Nephron progenitor cell (in vitro differentiated cells): ENCODE measurements at regions not wholly inside any gene's neighbourhood (a gene's known extent, or its start where the extent isn't known, plus 50 kb on each side); places are given as distances from the start of the nearest gene placed in this dataset.

Experiments used
- DNase-seq: peaks from one replicate; pipeline ENCODE4 v3.0.0; 2021
- H3K27ac Mint-ChIP-seq: 2 replicates; pipeline ENCODE4 v1.8.0; 2021; ENCODE audit warnings: mild to moderate bottlenecking, moderate library complexity, mixed read lengths
- H3K27me3 Mint-ChIP-seq: 2 replicates; pipeline ENCODE4 v1.8.0; 2021; ENCODE audit warnings: mild to moderate bottlenecking, low read depth, mixed read lengths; ENCODE audit not compliant: poor library complexity
- H3K36me3 Mint-ChIP-seq: 2 replicates; pipeline ENCODE4 v1.8.0; 2021; ENCODE audit warnings: low read depth, mixed read lengths
- H3K4me1 Mint-ChIP-seq: 2 replicates; pipeline ENCODE4 v1.8.0; 2021; ENCODE audit warnings: mixed read lengths
- H3K4me3 Mint-ChIP-seq: 2 replicates; pipeline ENCODE4 v1.8.0; 2021; ENCODE audit warnings: mild to moderate bottlenecking, moderate library complexity, mixed read lengths
- H3K9me3 Mint-ChIP-seq: 2 replicates; pipeline ENCODE4 v1.8.0; 2021; ENCODE audit warnings: mild to moderate bottlenecking, moderate library complexity, mixed read lengths
- TF ChIP-seq, protein P1 (sequence below): fragments of 200-600 bp; sonication (generic); IDR thresholded peaks from 2 replicates; pipeline ENCODE4 v1.5.0; 2021; ENCODE audit warnings: antibody characterized with exemption

DNA sequence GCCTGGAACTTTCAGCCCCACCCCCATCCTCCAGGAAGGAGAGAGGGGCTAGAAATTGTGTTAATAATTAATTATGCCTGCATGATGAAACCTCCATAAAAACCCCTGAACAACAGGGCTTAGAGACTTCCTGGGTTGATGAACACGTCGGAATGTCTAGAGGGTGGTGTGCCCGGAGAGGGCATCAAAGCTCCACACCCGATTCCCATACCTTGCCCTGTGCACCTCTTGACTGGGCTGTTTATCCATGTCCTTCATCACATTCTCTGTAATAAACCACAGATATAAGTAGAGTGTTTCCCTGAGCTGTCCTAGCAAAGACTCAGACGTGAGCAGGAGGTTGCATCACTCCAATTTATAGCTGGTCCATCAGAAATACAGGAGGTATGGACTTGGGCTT, 624.0 kb downstream of the NPHP4 start:
- TF ChIP-seq, protein P1, sequence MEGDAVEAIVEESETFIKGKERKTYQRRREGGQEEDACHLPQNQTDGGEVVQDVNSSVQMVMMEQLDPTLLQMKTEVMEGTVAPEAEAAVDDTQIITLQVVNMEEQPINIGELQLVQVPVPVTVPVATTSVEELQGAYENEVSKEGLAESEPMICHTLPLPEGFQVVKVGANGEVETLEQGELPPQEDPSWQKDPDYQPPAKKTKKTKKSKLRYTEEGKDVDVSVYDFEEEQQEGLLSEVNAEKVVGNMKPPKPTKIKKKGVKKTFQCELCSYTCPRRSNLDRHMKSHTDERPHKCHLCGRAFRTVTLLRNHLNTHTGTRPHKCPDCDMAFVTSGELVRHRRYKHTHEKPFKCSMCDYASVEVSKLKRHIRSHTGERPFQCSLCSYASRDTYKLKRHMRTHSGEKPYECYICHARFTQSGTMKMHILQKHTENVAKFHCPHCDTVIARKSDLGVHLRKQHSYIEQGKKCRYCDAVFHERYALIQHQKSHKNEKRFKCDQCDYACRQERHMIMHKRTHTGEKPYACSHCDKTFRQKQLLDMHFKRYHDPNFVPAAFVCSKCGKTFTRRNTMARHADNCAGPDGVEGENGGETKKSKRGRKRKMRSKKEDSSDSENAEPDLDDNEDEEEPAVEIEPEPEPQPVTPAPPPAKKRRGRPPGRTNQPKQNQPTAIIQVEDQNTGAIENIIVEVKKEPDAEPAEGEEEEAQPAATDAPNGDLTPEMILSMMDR = no peak
- H3K36me3 Mint-ChIP-seq = no peaks in the 10 kb centered on the region
- no peak for DNase-seq
- H3K27ac Mint-ChIP-seq = no peak overlapping the region
- H3K27me3 Mint-ChIP-seq = peaks cover 25% of the 10 kb centered on the region
- peaks cover 13% of the 10 kb centered on the region for H3K9me3 Mint-ChIP-seq
- H3K4me1 Mint-ChIP-seq = no peaks in the 10 kb centered on the region
- H3K4me3 Mint-ChIP-seq = no peak overlapping the region

- Mint-ChIP-seq H3K27me3 (peaks cover 27% of the 10 kb centered on the region), H3K4me3 (no peak overlapping the region), H3K36me3 (no peaks in the 10 kb centered on the region), H3K4me1 (no peaks in the 10 kb centered on the region), H3K27ac (no peak overlapping the region), H3K9me3 (peaks cover 6% of the 10 kb centered on the region)
- no peak for DNase-seq
- TF ChIP-seq, protein P1 = no peak
Observed at GRCh38 chr1:5367306-5367705, 624.9 kb downstream of the NPHP4 start.

DNA sequence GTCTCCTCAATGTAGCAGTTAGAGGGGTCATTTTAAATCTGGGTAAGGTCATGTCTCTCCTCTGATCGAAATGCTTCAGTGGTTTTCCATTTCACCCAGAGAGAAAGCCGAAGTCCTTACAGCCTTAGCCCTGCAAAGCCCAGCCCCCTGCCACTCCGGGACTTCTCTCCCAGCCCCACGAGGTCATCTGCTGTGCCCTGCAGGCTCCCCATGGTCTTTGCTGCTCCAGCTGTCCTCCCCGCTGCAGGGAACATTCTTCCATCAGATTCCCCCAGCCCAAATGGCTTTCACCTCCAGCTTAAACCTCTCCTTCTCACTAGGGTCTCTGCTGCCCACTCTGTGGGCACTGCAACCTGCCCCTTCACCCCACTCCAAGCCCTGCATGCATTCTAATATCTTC, 626.5 kb downstream of the NPHP4 start:
- DNase-seq = no peak
- TF ChIP-seq, protein P1 = no peak
- H3K27ac Mint-ChIP-seq = peak overlapping the region; percentile 64
- H3K27me3 Mint-ChIP-seq = peaks cover 24% of the 10 kb centered on the region
- H3K9me3 Mint-ChIP-seq = no peaks in the 10 kb centered on the region
- no peak overlapping the region for H3K4me3 Mint-ChIP-seq
- H3K4me1 Mint-ChIP-seq = no peaks in the 10 kb centered on the region
- no peaks in the 10 kb centered on the region for H3K36me3 Mint-ChIP-seq

GRCh38 chr1:5364591-5364990, 627.6 kb downstream of the NPHP4 start:
- H3K4me1 Mint-ChIP-seq = no peaks in the 10 kb centered on the region
- H3K36me3 Mint-ChIP-seq = no peaks in the 10 kb centered on the region
- H3K27ac Mint-ChIP-seq = no peak overlapping the region
- no peak overlapping the region for H3K4me3 Mint-ChIP-seq
- no peak for DNase-seq
- peaks cover 4% of the 10 kb centered on the region for H3K9me3 Mint-ChIP-seq
- TF ChIP-seq, protein P1 = no peak
- H3K27me3 Mint-ChIP-seq = peaks cover 28% of the 10 kb centered on the region

DNA sequence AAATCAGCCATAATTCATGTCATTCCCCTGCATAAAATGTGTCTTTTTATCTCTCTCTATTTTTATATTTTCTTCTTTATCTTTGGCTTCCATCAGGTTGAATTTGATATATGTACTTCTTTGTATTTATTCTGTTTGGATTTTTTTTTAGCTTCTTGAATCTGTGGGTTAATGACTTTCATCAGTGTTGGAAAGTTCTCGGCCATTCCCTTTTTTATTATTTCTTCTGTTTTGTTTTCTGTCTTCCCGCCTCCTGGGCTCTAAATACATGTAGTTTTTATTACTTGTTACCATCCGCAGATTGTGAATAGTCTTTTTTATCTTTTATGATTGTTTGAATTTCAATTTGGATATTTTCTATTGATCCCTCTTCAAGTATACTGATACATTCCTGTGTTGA, 637.5 kb downstream of the NPHP4 start:
- TF ChIP-seq, protein P1 = no peak
- DNase-seq = no peak
- Mint-ChIP-seq H3K36me3 (no peaks in the 10 kb centered on the region), H3K4me3 (no peak overlapping the region), H3K27ac (no peak overlapping the region), H3K4me1 (peaks cover 5% of the 10 kb centered on the region), H3K9me3 (peaks cover 44% of the 10 kb centered on the region), H3K27me3 (peaks cover 7% of the 10 kb centered on the region)

DNA sequence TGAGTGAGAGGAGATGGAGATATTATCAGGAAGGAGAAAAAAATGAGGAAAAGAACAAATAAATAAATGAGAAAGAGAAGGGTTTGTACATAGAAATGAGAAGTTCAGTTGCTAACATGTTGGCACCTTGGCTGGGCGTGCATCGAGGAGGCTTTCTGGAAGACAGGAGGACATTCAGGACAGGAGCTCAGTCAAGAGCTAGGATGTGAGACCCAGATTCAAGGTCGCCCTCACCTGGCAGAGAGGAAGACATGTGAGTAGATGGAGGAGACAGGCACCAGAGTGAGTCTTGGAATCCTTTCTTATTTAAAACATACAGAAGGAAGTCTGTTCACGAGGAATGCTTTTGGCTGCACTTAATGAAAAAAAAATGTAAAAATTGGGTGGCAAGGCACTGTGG, 640.9 kb downstream of the NPHP4 start:
- Mint-ChIP-seq H3K36me3 (no peaks in the 10 kb centered on the region), H3K4me3 (no peak overlapping the region), H3K9me3 (peaks cover 23% of the 10 kb centered on the region), H3K27me3 (peaks cover 4% of the 10 kb centered on the region), H3K27ac (no peak overlapping the region), H3K4me1 (peaks cover 7% of the 10 kb centered on the region)
- TF ChIP-seq, protein P1 = no peak
- DNase-seq = no peak
